K562 (cell line): ENCODE measurements at regions not wholly inside any gene's neighbourhood (a gene's known extent, or its start where the extent isn't known, plus 50 kb on each side); places are given as distances from the start of the nearest gene placed in this dataset.

Source experiments
- NUFIP1 ChIP-seq: fragments of 450-650 bp; IDR thresholded peaks from 2 replicates; pipeline ENCODE4 v1.6.1; 2018; ENCODE audit not compliant: partially characterized antibody
- POLR2AphosphoS5 ChIP-seq: IDR thresholded peaks from 2 replicates; pipeline ENCODE4 v1.6.1; 2011; ENCODE audit warnings: mild to moderate bottlenecking, low read depth, low read length, moderate library complexity; ENCODE audit not compliant: control insufficient read depth, insufficient read depth
- TF ChIP-seq, protein P1 (sequence below): fragments of 450-650 bp; formaldehyde crosslinking; IDR thresholded peaks from 2 replicates; pipeline ENCODE4 v1.4.0; 2020; ENCODE audit warnings: mild to moderate bottlenecking, mixed read lengths
- TF ChIP-seq, protein P2 (sequence below), 3 experiments: IDR thresholded peaks in 2 of 3; conservative IDR thresholded peaks in 1 of 3; 2 replicates each; pipeline ENCODE4 v1.5.1; 2011 to 2012; ENCODE audit warnings: low read length in 3 of 3, mild to moderate bottlenecking in 3 of 3, control low read depth in 2 of 3, improper control_type of control experiment in 1 of 3, inconsistent platforms in 1 of 3, low read depth in 1 of 3, mixed read lengths in 1 of 3, moderate library complexity in 1 of 3; ENCODE audit not compliant: insufficient read depth in 2 of 3

DNA sequence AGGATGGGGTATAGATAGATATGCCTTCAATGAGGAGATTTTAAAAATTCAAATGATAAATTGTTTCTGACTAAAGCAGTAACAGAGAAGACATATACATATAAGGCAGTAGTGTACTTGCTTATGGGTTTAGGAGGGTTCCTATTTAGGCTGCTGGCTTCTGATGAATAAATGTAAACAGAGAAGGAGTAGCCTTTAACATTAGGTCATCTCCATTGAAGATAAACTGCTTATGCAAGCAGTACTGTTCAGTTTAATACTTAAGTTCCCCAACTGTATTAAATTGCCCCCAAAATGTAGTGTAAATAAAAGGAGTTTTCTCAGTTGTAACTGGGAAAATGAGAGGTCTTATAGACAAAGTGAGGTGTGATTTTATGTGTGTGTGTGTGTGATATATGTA, 217.7 kb upstream of the TMEFF2 start:
- TF ChIP-seq, protein P1, sequence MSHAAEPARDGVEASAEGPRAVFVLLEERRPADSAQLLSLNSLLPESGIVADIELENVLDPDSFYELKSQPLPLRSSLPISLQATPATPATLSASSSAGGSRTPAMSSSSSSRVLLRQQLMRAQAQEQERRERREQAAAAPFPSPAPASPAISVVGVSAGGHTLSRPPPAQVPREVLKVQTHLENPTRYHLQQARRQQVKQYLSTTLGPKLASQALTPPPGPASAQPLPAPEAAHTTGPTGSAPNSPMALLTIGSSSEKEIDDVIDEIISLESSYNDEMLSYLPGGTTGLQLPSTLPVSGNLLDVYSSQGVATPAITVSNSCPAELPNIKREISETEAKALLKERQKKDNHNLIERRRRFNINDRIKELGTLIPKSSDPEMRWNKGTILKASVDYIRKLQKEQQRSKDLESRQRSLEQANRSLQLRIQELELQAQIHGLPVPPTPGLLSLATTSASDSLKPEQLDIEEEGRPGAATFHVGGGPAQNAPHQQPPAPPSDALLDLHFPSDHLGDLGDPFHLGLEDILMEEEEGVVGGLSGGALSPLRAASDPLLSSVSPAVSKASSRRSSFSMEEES (CRISPR knock-in tag), result no peak
- no peak for TF ChIP-seq NUFIP1
- no peak for TF ChIP-seq POLR2AphosphoS5
- TF ChIP-seq, protein P2, sequence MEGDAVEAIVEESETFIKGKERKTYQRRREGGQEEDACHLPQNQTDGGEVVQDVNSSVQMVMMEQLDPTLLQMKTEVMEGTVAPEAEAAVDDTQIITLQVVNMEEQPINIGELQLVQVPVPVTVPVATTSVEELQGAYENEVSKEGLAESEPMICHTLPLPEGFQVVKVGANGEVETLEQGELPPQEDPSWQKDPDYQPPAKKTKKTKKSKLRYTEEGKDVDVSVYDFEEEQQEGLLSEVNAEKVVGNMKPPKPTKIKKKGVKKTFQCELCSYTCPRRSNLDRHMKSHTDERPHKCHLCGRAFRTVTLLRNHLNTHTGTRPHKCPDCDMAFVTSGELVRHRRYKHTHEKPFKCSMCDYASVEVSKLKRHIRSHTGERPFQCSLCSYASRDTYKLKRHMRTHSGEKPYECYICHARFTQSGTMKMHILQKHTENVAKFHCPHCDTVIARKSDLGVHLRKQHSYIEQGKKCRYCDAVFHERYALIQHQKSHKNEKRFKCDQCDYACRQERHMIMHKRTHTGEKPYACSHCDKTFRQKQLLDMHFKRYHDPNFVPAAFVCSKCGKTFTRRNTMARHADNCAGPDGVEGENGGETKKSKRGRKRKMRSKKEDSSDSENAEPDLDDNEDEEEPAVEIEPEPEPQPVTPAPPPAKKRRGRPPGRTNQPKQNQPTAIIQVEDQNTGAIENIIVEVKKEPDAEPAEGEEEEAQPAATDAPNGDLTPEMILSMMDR (IDR thresholded peaks at IDR 0.05 in 2 of 3, conservative IDR thresholded peaks at IDR 0.05 in 1 of 3; ENCODE audit: insufficient read depth in 2 of 3, low read depth in 1 of 3, low read length in 3 of 3), result no peak
